B cell (primary cell): ENCODE measurements at regions not wholly inside any gene's neighbourhood (a gene's known extent, or its start where the extent isn't known, plus 50 kb on each side); places are given as distances from the start of the nearest gene placed in this dataset.

Experiments
- ATAC-seq: fragments of 200-7000 bp; cut with Tn5 transposase; one replicate; pipeline ENCODE4 v1.10.0; 2021; ENCODE audit warnings: low read depth, mild to moderate bottlenecking, moderate number of reproducible peaks, moderate library complexity
- CTCF ChIA-PET: fragments of 350-600 bp; sonication (Branson Sonifier 250); formaldehyde crosslinking; loops from one replicate; lab custom pipeline; 2021; ENCODE audit warnings: antibody characterized with exemption, inconsistent platforms; lab: Charles Lee
- POLR2A ChIA-PET: fragments of 350-600 bp; sonication (Branson Sonifier 250); formaldehyde crosslinking; loops from one replicate; lab custom pipeline; 2021; ENCODE audit warnings: antibody characterized with exemption; lab: Charles Lee
- DNase-seq: peaks from one replicate; pipeline ENCODE4 v3.0.0; 2013
- H2AFZ ChIP-seq: 2 replicates; pipeline ENCODE4 v1.6.1; 2012; ENCODE audit warnings: mild to moderate bottlenecking, low read depth, low read length; ENCODE audit not compliant: insufficient read depth, poor library complexity, severe bottlenecking
- H3K27ac ChIP-seq, 2 donors: 1 replicate in 1 of 2; 2 replicates in 1 of 2; pipeline ENCODE4 v1.5.1; 2012 to 2013; ENCODE audit warnings: low read length in 2 of 2, mild to moderate bottlenecking in 2 of 2, moderate library complexity in 1 of 2
- H3K27me3 ChIP-seq, 4 experiments: fragments of 200-600 bp in 1 of 4; sonication (generic) in 1 of 4; replicated peaks in 1 of 4; 1 replicate in 2 of 4; 2 replicates in 2 of 4; pipeline versions ENCODE4 v1.6.1 to v1.7.0; 2013 to 2016; ENCODE audit warnings: low read length in 3 of 4, mild to moderate bottlenecking in 2 of 4, mixed read lengths in 1 of 4, moderate library complexity in 1 of 4; ENCODE audit not compliant: insufficient read depth in 4 of 4, control insufficient read depth in 3 of 4; ENCODE audit errors: control extremely low read depth in 1 of 4
- H3K36me3 ChIP-seq, 2 experiments: replicated peaks in 1 of 2; 1 replicate in 1 of 2; 2 replicates in 1 of 2; pipeline versions ENCODE4 v1.6.1 to v1.7.1; 2013; ENCODE audit warnings: low read length in 1 of 2; ENCODE audit not compliant: insufficient read depth in 2 of 2, control insufficient read depth in 1 of 2; ENCODE audit errors: control extremely low read depth in 1 of 2, extremely low read depth in 1 of 2
- H3K4me1 ChIP-seq, 2 donors: fragments of 200-600 bp in 1 of 2; sonication (generic) in 1 of 2; 1 replicate in 1 of 2; 2 replicates in 1 of 2; pipeline versions ENCODE4 v1.5.1 to v1.6.1; 2013 to 2017; ENCODE audit warnings: low read length in 2 of 2; ENCODE audit not compliant: control insufficient read depth in 2 of 2, insufficient read depth in 2 of 2
- H3K4me2 ChIP-seq: replicated peaks from 2 replicates; pipeline ENCODE3; 2012; ENCODE audit warnings: mild to moderate bottlenecking, low read depth, low read length; ENCODE audit not compliant: poor library complexity, severe bottlenecking
- H3K4me3 ChIP-seq, 5 experiments: fragments of 200-600 bp in 1 of 5; sonication (generic) in 1 of 5; 1 replicate in 3 of 5; 2 replicates in 2 of 5; pipeline versions ENCODE4 v1.5.1 to v1.7.0; 2011 to 2016; ENCODE audit warnings: low read length in 4 of 5, mild to moderate bottlenecking in 4 of 5, low read depth in 2 of 5, control low read depth in 1 of 5, moderate library complexity in 1 of 5; ENCODE audit not compliant: insufficient read depth in 1 of 5; ENCODE audit errors: control extremely low read depth in 1 of 5, extremely low read depth in 1 of 5
- H3K79me2 ChIP-seq: fragments of 200-600 bp; sonication (generic); one replicate; pipeline ENCODE4 v1.6.0; 2016; ENCODE audit warnings: low read length; ENCODE audit not compliant: control insufficient read depth, insufficient read depth
- H3K9ac ChIP-seq: fragments of 200-600 bp; sonication (generic); 2 replicates; pipeline ENCODE4 v1.6.1; 2017; ENCODE audit warnings: mild to moderate bottlenecking, low read length, moderate library complexity
- H3K9me3 ChIP-seq, 3 donors: one replicate each; pipeline versions ENCODE4 v1.6.1 to v1.7.1; 2013; ENCODE audit warnings: low read length in 2 of 3; ENCODE audit not compliant: control insufficient read depth in 2 of 3, insufficient read depth in 1 of 3; ENCODE audit errors: control extremely low read depth in 1 of 3
- H4K20me1 ChIP-seq: 2 replicates; pipeline ENCODE4 v1.6.0; 2012; ENCODE audit warnings: mild to moderate bottlenecking, low read length; ENCODE audit not compliant: insufficient read depth, control insufficient read depth, poor library complexity, severe bottlenecking
- H3K27ac Mint-ChIP-seq: one replicate; pipeline ENCODE4 v1.8.0; 2021; ENCODE audit warnings: mixed read lengths
- H3K27me3 Mint-ChIP-seq: one replicate; pipeline ENCODE4 v1.8.0; 2021; ENCODE audit warnings: mixed read lengths
- H3K4me1 Mint-ChIP-seq: one replicate; pipeline ENCODE4 v1.8.0; 2021; ENCODE audit warnings: mixed read lengths
- H3K4me3 Mint-ChIP-seq: one replicate; pipeline ENCODE4 v1.8.0; 2021; ENCODE audit warnings: mixed read lengths
- H3K9me3 Mint-ChIP-seq: one replicate; pipeline ENCODE4 v1.8.0; 2022; ENCODE audit warnings: mixed read lengths; ENCODE audit not compliant: insufficient read depth
- CTCF ChIP-seq: fragments of 200-600 bp; IDR thresholded peaks from one replicate; pipeline ENCODE4 v1.8.0; 2022; ENCODE audit warnings: antibody characterized with exemption, mild to moderate bottlenecking
- EZH2 ChIP-seq: IDR thresholded peaks from 2 replicates; pipeline ENCODE4 v1.6.1; 2012; ENCODE audit warnings: borderline replicate concordance, low read depth, mild to moderate bottlenecking, moderate library complexity, low read length; ENCODE audit not compliant: insufficient read depth, poor library complexity, severe bottlenecking
- WGBS: methylation state at CpG from one replicate; pipeline ENCODE4 v1.1.5; 2013; ENCODE audit warnings: missing lambda C conversion rate; ENCODE audit not compliant: insufficient coverage; 5-methylcytosine and 5-hydroxymethylcytosine counted together
- intact Hi-C: fragments of 100-400 bp; cut with micrococcal nuclease; formaldehyde crosslinking; loops from one replicate; pipeline ENCODE4 v1.10.0; 2022

GRCh38 chr13:106117640-106118039 lies 417.8 kb downstream of the EFNB2 start:
- 78% methylated on average over 2 of the region's 4 CpGs for WGBS
- H3K4me3 Mint-ChIP-seq = no peak overlapping the region
- no peaks in the 10 kb centered on the region for H3K4me1 ChIP-seq
- no peak overlapping the region for H2AFZ ChIP-seq
- TF ChIP-seq EZH2 = no peak
- no peak for TF ChIP-seq CTCF
- H3K4me1 Mint-ChIP-seq = no peaks in the 10 kb centered on the region
- no peaks in the 10 kb centered on the region for H3K9me3 Mint-ChIP-seq
- ATAC-seq (no peak), DNase-seq (no peak)
- ChIA-PET CTCF (no interaction called here), POLR2A (no interaction called here)
- peaks cover 0 to 5% (median 0%) of the 10 kb centered on the region in 3 donors for H3K9me3 ChIP-seq
- H3K27ac Mint-ChIP-seq = no peak overlapping the region
- H3K27me3 ChIP-seq = no peaks in the 10 kb centered on the region
- no peaks in the 10 kb centered on the region for H3K27me3 Mint-ChIP-seq
- no peaks in the 10 kb centered on the region for H4K20me1 ChIP-seq
- H3K4me3 ChIP-seq = no peak overlapping the region
- no peaks in the 10 kb centered on the region for H3K79me2 ChIP-seq
- H3K27ac ChIP-seq = no peak overlapping the region
- H3K4me2 ChIP-seq = no peak overlapping the region
- no peak overlapping the region for H3K9ac ChIP-seq
- intact Hi-C loops = no loop called here
- no peaks in the 10 kb centered on the region for H3K36me3 ChIP-seq

- H3K9me3 ChIP-seq = peaks cover 0 to 5% (median 0%) of the 10 kb centered on the region in 3 donors
- H3K36me3 ChIP-seq = no peaks in the 10 kb centered on the region
- H3K27me3 ChIP-seq = no peaks in the 10 kb centered on the region
- Mint-ChIP-seq H3K27me3 (no peaks in the 10 kb centered on the region), H3K4me3 (no peak overlapping the region), H3K4me1 (no peaks in the 10 kb centered on the region), H3K27ac (no peak overlapping the region), H3K9me3 (no peaks in the 10 kb centered on the region)
- no CpG with 5 or more reads among the region's 1 CpG for WGBS
- intact Hi-C loops = no loop called here
- H3K4me3 ChIP-seq = no peak overlapping the region
- H3K4me1 ChIP-seq = no peaks in the 10 kb centered on the region
- CTCF ChIA-PET = no interaction called here
- TF ChIP-seq EZH2 (no peak), CTCF (no peak)
- DNase-seq (no peak), ATAC-seq (no peak)
- H3K27ac ChIP-seq = no peak overlapping the region
- H3K79me2 ChIP-seq = no peaks in the 10 kb centered on the region
- no peak overlapping the region for H2AFZ ChIP-seq
- H3K9ac ChIP-seq = no peak overlapping the region
- H3K4me2 ChIP-seq = no peak overlapping the region
- POLR2A ChIA-PET = no interaction called here
- H4K20me1 ChIP-seq = no peaks in the 10 kb centered on the region
Measured at GRCh38 chr13:106117035-106117434, 418.4 kb downstream of the EFNB2 start.
